GM10266 (cell line): ENCODE measurements at regions not wholly inside any gene's neighbourhood (a gene's known extent, or its start where the extent isn't known, plus 50 kb on each side); places are given as distances from the start of the nearest gene placed in this dataset.

Source experiments
- DNase-seq: peaks from one replicate; pipeline ENCODE4 v3.0.0; 2012; ENCODE audit errors: extremely low spot score
- TF ChIP-seq, protein P1 (sequence below): IDR thresholded peaks from 2 replicates; pipeline ENCODE4 v1.5.1; 2012; ENCODE audit warnings: mild to moderate bottlenecking, low read depth; ENCODE audit not compliant: control insufficient read depth, insufficient read depth; ENCODE audit errors: missing control alignments

DNA sequence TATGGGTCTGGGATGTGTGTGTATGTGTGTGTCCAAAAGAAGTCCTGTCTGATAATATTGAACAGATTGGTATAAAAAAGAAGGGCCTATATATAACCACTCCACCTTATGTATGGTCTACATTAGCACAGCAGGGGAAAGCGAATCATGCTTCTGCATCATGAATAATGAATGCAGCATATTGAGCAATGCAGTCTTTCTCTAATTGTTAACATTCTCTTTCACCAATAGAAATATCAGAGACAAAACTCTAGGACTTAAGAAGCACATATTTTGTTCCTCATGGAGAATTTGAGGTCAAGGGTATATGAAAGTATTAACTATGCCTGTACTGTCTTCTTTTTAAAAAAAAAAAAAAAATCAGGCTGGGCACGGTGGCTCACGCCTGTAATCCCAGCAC lies 264.3 kb upstream of the NOCT start:
- TF ChIP-seq, protein P1, sequence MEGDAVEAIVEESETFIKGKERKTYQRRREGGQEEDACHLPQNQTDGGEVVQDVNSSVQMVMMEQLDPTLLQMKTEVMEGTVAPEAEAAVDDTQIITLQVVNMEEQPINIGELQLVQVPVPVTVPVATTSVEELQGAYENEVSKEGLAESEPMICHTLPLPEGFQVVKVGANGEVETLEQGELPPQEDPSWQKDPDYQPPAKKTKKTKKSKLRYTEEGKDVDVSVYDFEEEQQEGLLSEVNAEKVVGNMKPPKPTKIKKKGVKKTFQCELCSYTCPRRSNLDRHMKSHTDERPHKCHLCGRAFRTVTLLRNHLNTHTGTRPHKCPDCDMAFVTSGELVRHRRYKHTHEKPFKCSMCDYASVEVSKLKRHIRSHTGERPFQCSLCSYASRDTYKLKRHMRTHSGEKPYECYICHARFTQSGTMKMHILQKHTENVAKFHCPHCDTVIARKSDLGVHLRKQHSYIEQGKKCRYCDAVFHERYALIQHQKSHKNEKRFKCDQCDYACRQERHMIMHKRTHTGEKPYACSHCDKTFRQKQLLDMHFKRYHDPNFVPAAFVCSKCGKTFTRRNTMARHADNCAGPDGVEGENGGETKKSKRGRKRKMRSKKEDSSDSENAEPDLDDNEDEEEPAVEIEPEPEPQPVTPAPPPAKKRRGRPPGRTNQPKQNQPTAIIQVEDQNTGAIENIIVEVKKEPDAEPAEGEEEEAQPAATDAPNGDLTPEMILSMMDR, result no peak
- DNase-seq, result no peak

DNA sequence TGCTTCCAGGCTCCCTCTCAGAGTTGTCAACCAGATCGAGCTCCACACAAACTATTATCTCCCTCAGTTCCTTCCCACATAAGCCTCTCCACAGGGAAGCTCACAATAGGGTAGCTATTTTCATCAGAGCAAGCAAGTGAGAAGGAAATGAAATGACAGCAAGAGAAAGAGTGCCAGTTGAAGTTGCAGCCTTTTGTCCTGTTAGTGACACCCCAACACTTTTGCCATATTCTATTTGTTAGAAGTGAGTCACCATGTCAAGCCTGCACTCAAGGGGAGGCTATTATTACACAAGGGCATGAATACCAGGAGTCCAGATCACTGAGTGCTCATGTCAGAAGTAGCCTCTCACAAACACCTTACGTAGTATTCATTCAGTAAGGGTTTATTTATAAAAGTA lies 266.3 kb upstream of the NOCT start:
- no peak for DNase-seq
- TF ChIP-seq, protein P1, result no peak

DNA sequence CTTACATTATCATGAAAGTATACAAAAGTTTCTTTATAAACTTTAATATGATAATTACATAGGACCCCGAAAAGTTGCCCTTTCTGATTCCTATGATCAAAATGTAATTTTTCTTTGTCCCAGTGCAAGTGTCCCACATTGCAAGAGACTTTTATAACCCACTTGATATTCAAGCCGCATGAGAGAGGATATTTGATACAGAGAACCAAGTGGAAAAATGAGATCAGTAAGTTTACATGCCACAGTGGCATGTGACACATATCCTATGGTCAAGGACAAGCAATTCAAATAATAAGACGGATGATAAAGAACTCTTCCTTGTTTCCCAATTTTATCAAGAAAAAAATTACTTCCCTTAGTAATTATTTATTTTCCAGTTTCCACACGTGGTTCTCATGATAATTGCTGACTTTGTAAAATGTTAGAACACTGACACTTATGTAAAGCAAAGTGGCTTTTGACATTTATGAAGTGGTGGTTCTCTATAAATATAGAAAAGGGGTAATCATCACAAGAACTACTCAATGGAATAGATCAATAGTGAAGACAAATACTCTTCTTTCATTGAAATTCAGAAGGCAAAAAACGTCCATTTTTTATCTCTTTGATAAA lies 273.7 kb upstream of the NOCT start:
- DNase-seq, result no peak
- TF ChIP-seq, protein P1, result no peak

DNA sequence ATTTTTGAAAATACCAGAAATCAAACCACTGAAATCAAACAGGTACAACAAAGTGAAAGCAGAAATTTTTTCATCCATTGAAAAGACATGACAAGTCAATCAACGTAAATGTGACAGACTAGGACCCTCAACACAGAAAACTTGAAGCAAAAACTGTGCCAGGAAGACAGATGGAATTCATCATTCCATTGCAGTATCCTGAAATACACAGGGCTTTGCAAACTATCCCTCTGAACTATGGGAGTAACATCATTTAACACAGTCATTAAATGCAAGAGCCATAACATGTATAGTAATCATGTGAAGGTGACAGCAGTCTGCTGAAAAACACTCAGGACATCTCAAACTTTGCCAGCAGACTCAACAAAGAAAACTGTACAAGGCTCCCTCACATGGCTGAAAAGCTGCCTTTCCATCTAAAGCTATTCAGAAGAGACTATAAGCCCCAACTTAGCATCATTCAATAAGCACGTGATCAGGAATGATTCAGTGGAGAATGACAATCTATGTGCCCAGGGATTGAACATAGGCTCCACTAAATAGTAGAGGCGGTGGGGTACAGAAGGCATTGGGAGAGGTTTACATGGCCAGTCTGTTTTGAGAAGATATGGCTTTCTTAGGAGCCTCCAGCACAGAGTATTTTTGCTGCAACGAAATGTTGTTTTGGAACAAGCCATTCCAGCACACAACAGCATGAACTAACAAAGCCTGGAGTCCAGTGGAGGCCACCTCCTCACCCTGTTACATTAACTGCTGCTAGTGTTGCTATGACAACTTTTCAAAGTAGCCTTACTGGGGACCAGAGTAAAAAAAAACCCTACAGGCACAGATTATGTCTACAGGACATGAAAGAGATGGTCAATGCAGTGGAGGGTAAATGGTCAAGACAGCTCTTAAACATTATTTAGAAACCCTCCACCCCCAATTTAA lies 274.5 kb upstream of the NOCT start:
- TF ChIP-seq, protein P1, result no peak
- no peak for DNase-seq

DNA sequence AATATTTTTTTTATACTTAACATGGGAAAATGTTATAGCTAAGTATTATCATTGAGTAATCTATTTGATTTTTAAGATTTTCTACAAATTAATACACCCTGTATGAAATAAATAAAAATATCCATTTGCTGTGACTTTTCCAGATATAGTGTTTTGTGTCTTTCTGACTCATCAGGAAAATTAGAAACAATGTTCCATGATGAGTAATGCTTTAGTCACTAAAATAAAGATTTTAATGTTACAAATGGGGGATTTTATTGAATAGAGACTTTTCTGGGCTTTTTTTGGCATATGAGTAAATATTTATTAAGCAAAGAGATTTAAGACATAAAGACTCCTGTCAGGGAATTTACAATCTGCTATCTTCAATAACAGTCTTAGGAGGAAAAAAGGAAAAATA lies 279.2 kb upstream of the NOCT start:
- no peak for DNase-seq

DNA sequence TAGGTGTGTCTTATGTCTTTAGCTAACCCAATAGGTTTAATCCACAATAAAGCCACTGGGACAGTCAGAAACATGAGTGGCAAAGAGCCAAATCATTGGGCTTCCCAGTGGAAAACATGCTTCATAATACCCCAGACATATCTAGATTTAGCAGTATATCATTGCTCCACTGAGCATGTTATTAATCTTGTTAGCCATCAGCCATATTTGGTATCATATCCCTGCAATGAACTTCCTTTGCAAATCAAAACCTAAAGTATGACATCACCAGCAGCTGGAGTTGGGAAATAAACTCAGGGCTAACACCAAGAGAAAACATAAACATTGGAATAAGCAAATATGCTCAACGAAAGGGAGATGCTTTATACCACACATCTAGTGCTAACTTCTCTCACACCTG lies 280.8 kb upstream of the NOCT start:
- TF ChIP-seq, protein P1, result no peak
- no peak for DNase-seq

More for the DNA sequence above, 279.2 kb upstream of the NOCT start:
- TF ChIP-seq, protein P1, result no peak

DNA sequence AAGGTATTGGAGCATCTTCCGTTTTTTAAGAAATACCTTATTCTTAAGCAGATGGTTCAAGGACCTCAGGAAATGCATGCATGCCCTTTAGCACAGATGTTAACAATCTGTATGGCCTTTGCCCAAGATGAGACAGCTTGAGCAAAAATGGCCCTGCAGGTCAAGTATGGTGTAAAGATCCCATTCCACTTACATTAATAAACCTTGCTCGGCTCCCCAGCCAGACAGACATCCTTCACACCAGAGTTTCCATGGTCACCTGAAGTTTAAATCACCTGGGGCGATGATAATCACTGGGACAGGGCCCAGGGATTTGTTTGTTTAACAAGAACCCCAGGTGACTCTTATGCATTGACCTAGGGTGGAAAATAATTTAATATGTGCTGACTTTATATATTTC lies 287.0 kb upstream of the NOCT start:
- DNase-seq, result no peak
- TF ChIP-seq, protein P1, result no peak
